Endodermal cell (in vitro differentiated cells): ENCODE measurements at regions not wholly inside any gene's neighbourhood (a gene's known extent, or its start where the extent isn't known, plus 50 kb on each side); places are given as distances from the start of the nearest gene placed in this dataset.
A peak's percentile ranks its signal among the peaks of the same experiment; 100 is the strongest.

Source experiments
- DNase-seq: peaks from one replicate; pipeline ENCODE4 v3.0.0-alpha.2; 2017
- H3K27ac ChIP-seq: 2 replicates; pipeline ENCODE4 v1.5.1; 2013; ENCODE audit warnings: mild to moderate bottlenecking, low read depth, low read length, moderate library complexity
- H3K27me3 ChIP-seq: 2 replicates; pipeline ENCODE4 v1.6.1; 2013; ENCODE audit warnings: mild to moderate bottlenecking, low read length, moderate library complexity; ENCODE audit not compliant: insufficient read depth, control insufficient read depth, poor library complexity, severe bottlenecking
- H3K36me3 ChIP-seq: 2 replicates; pipeline ENCODE4 v1.7.0; 2013; ENCODE audit warnings: mild to moderate bottlenecking, low read length, moderate library complexity; ENCODE audit not compliant: control insufficient read depth, insufficient read depth
- H3K4me1 ChIP-seq: one replicate; pipeline ENCODE4 v1.7.0; 2013; ENCODE audit warnings: low read length; ENCODE audit not compliant: control insufficient read depth, insufficient read depth
- H3K4me3 ChIP-seq: 2 replicates; pipeline ENCODE4 v1.5.1; 2013; ENCODE audit warnings: mild to moderate bottlenecking, low read length, moderate library complexity
- H3K9ac ChIP-seq: 2 replicates; pipeline ENCODE4 v1.6.1; 2013; ENCODE audit warnings: mild to moderate bottlenecking, low read length, moderate library complexity; ENCODE audit not compliant: poor library complexity, severe bottlenecking; ENCODE audit errors: extremely low read depth
- H3K9me3 ChIP-seq: 2 replicates; pipeline ENCODE4 v1.6.1; 2013; ENCODE audit warnings: mild to moderate bottlenecking, low read length, moderate library complexity; ENCODE audit not compliant: control insufficient read depth
- H3K27ac Mint-ChIP-seq: 2 replicates; pipeline ENCODE4 v1.8.0; 2020; ENCODE audit warnings: mixed read lengths
- H3K27me3 Mint-ChIP-seq: 2 replicates; pipeline ENCODE4 v1.8.0; 2021; ENCODE audit warnings: mild to moderate bottlenecking, mixed read lengths; ENCODE audit not compliant: insufficient read depth
- H3K36me3 Mint-ChIP-seq: 2 replicates; pipeline ENCODE4 v1.8.0; 2020; ENCODE audit warnings: low read depth, mixed read lengths
- H3K4me1 Mint-ChIP-seq: 2 replicates; pipeline ENCODE4 v1.8.0; 2020; ENCODE audit warnings: mixed read lengths
- H3K4me3 Mint-ChIP-seq: 2 replicates; pipeline ENCODE4 v1.8.0; 2020; ENCODE audit warnings: mild to moderate bottlenecking, moderate library complexity, mixed read lengths
- H3K9me3 Mint-ChIP-seq: 2 replicates; pipeline ENCODE4 v1.8.0; 2020; ENCODE audit warnings: mild to moderate bottlenecking, mixed read lengths
- CTCF ChIP-seq: fragments of 200-600 bp; sonication (generic); conservative IDR thresholded peaks from 2 replicates; pipeline ENCODE4 v1.5.0; 2021; ENCODE audit warnings: antibody characterized with exemption, mild to moderate bottlenecking
- WGBS, 2 experiments: methylation state at CpG; one replicate each; pipeline versions ENCODE4 v1.1.5 to v1.1.7; 2013; ENCODE audit warnings: missing lambda C conversion rate in 2 of 2, mixed read lengths in 1 of 2; ENCODE audit not compliant: insufficient coverage in 1 of 2, insufficient read length in 1 of 2; 5-methylcytosine and 5-hydroxymethylcytosine counted together

GRCh38 chr15:70238917-70239316 is 141.2 kb upstream of the TLE3 start:
- TF ChIP-seq CTCF = no peak
- Histone ChIP-seq H3K9ac (no peak overlapping the region), H3K36me3 (no peaks in the 10 kb centered on the region), H3K27ac (no peak overlapping the region), H3K4me1 (no peaks in the 10 kb centered on the region), H3K4me3 (no peak overlapping the region), H3K27me3 (peaks cover 27% of the 10 kb centered on the region), H3K9me3 (no peaks in the 10 kb centered on the region)
- Mint-ChIP-seq H3K9me3 (no peaks in the 10 kb centered on the region), H3K27ac (no peak overlapping the region), H3K27me3 (peaks cover 28% of the 10 kb centered on the region), H3K4me1 (no peaks in the 10 kb centered on the region), H3K36me3 (no peaks in the 10 kb centered on the region), H3K4me3 (no peak overlapping the region)
- WGBS, 2 experiments = 94 to 96% methylated on average over 3 of the region's 3 CpGs
- DNase-seq = peak; percentile 26

DNA sequence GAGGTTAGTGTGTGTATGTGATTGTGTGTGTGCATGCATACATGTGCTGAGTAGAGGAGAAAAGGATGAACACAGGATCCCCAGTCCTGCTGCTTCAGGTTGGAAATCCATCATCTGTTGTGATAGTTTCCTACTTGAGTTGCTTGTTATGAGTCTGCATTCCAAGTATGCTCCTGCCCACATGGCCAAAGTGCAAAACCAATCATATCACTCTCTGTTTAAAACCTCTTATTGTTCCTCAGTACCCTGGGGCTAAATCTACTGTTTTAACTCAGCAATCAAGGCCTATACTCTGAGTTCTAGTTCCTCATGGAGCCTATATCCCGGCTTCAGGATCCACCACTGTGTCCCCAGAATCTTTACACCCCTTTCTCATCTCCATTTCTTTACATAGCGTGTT is 139.9 kb upstream of the TLE3 start:
- Histone ChIP-seq H3K27me3 (peaks cover 26% of the 10 kb centered on the region), H3K36me3 (no peaks in the 10 kb centered on the region), H3K9ac (no peak overlapping the region), H3K27ac (no peak overlapping the region), H3K4me1 (no peaks in the 10 kb centered on the region), H3K4me3 (no peak overlapping the region), H3K9me3 (peaks cover 9% of the 10 kb centered on the region)
- Mint-ChIP-seq H3K27me3 (peaks cover 28% of the 10 kb centered on the region), H3K36me3 (no peaks in the 10 kb centered on the region), H3K9me3 (peaks cover 6% of the 10 kb centered on the region), H3K27ac (no peak overlapping the region), H3K4me3 (no peak overlapping the region), H3K4me1 (no peaks in the 10 kb centered on the region)
- no peak for TF ChIP-seq CTCF
- 91 to 94% methylated on average over 2 of the region's 2 CpGs for WGBS, 2 experiments
- DNase-seq = no peak

GRCh38 chr15:70236341-70237086 is 138.8 kb upstream of the TLE3 start:
- H3K27me3 ChIP-seq = peaks cover 20% of the 10 kb centered on the region
- H3K27ac Mint-ChIP-seq = no peak overlapping the region
- H3K36me3 Mint-ChIP-seq = peaks cover 3% of the 10 kb centered on the region
- H3K4me1 Mint-ChIP-seq = no peaks in the 10 kb centered on the region
- no peak overlapping the region for H3K27ac ChIP-seq
- no peaks in the 10 kb centered on the region for H3K36me3 ChIP-seq
- H3K4me3 ChIP-seq = no peak overlapping the region
- TF ChIP-seq CTCF = no peak
- H3K9me3 Mint-ChIP-seq = peaks cover 16% of the 10 kb centered on the region
- 88 to 94% methylated on average over 1 to 5 of the region's 5 CpGs for WGBS, 2 experiments
- no peaks in the 10 kb centered on the region for H3K4me1 ChIP-seq
- H3K9ac ChIP-seq = no peak overlapping the region
- DNase-seq = peak; percentile 32
- H3K4me3 Mint-ChIP-seq = no peak overlapping the region
- peaks cover 20% of the 10 kb centered on the region for H3K9me3 ChIP-seq
- H3K27me3 Mint-ChIP-seq = peaks cover 24% of the 10 kb centered on the region
